ENCODE measurements at regions not wholly inside any gene's neighbourhood (a gene's known extent, or its start where the extent isn't known, plus 50 kb on each side); places are given as distances from the start of the nearest gene placed in this dataset.
"Not testable (repeated sequence)": the region's sequence is repeated elsewhere in the genome, so short reads cannot be mapped to it uniquely, and the experiment has no call there.

DNA sequence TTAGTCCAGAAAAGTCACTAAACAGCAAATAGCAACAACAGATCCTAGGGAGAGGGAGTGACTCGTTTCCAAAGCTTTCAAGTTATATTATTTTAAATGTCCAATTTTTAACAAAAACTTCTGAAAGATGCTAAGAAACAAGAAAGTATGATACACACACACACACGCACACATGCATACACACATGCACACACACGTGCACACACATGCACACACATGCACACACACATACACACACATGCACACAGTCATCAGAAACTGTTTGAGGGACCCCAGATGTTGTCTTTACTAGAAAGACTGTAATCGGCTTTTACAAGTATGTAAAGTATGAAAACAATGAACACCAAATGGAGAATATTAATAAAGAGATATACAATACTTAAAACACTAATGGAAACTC lies 825.4 kb downstream of the UQCRFS1 start:
- ChIA-PET POLR2A (no interaction called here), CTCF (no interaction called here)

GRCh38 chr19:28386470-28386869 lies 826.5 kb downstream of the UQCRFS1 start:
- POLR2A ChIA-PET: no interaction called here
- CTCF ChIA-PET: no interaction called here

GRCh38 chr19:28386066-28386465 lies 826.9 kb downstream of the UQCRFS1 start:
- ChIA-PET POLR2A (no interaction called here), CTCF (no interaction called here)

DNA sequence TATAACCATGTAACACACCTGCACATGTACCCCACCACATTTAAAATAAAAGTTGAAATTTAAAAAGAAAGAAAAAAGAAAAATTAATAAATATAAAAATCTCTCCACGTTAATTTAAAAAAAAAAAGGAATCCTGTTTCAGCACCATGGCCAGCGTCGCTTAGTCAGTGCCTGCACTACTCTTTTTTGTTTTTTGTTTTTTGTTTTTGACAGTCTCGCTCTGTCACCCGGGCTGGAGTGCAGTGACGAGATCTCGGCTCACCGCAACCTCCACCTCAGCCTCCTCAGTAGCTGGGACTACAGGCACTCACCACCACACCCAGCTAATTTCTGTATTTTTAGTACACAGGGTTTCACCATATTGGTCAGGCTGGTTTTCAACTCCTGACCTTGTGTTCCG lies 835.9 kb downstream of the UQCRFS1 start:
- ChIA-PET POLR2A (no interaction called here), CTCF (no interaction called here)

DNA sequence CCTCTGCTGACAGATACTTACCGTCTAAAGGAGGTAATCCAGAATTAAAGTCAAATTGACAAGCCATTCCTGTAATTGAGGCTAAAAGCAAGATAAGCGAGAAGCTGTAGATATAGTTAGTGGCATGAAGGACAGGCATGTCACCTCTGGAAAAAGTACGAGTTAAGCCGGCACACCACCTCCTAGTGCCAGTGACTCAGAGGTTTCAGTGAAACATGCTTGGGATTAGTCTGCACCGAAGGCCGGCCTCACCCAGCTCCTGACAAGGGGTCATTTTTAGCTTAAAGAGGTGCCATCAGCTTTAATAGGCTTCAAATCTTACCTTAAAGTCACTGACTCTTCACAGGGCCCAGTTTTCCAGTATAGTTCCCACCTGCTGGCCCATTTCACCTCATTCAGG lies 838.0 kb downstream of the UQCRFS1 start:
- POLR2A ChIA-PET: no interaction called here
- CTCF ChIA-PET: interaction anchor here (0.5 kb wide), 1 partner anchor 50 kb away, joined by 5 read pairs; no protein-coding TSS in a partner anchor

- ChIA-PET POLR2A (no interaction called here), CTCF (no interaction called here)
Observed at GRCh38 chr19:28372576-28373247, 840.2 kb downstream of the UQCRFS1 start.

DNA sequence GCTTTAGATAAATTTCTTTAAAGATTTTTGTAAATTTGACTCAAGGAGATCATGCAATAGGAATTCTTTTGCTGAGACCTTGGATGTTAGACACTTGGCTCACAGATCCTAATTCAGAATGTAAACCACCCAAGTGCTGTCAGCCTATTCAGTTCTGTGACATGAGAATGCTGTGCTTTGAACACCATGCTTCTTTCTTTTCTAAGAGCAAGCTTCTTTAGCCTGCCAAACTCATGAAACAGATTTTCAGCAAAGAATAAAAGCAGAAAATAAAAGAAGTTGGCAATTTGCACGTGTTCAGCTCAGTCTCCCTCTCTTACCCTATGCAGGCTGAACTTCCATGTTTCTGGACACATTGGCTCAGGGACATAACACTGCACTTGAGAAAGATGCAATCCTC lies 845.8 kb downstream of the UQCRFS1 start:
- ChIA-PET POLR2A (no interaction called here), CTCF (no interaction called here)

GRCh38 chr19:28363254-28363653 lies 849.7 kb downstream of the UQCRFS1 start:
- POLR2A ChIA-PET: no interaction called here
- CTCF ChIA-PET: no interaction called here

DNA sequence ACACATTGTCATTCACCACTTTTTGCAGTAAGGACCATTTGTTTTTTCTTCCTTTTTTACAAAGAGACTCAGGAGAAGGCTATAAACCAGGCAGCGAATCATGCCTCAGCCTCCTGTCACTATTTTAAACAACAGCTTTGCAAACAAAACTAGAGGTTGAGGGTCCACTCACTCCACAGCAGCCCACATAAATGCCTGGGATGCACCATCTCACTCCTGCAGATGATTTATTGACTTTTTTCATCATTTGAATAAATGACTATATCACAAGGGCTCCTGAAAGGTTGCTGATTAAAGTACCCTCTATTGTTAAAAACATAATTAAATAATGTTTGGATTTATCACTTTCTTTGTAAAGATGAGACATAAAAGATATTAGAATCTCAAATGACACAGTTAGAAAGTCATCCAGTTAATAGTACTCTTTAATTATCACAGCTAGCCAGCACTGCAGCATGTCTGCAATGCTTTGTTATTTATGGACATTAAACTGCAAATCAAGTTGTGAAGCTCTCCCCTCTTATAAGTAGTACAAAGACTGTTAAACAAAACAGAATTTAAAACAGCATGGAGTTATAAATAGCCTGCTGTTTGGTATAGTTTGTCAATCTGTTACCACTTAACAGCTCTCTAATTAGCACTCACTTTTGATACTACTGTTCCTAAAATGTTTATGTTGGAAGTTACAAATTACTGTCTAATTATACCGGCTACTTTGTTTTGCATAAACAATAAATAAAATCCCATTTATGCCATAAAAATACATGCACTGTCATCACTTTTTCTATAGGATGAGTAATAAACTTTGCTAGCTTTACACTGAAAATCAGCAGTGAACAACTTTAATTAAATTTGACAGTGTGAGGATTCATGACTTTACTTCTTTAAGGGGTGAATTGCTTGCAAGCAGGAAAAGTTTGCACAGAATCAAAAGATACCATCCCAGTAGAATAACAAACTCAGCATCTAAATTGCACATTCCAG lies 853.2 kb downstream of the UQCRFS1 start:
- ChIA-PET CTCF (no interaction called here), POLR2A (no interaction called here)

- CTCF ChIA-PET: no interaction called here
- POLR2A ChIA-PET: no interaction called here
Observed at GRCh38 chr19:28358633-28359032, 854.3 kb downstream of the UQCRFS1 start.

- ChIA-PET POLR2A (no interaction called here), CTCF (no interaction called here)
Observed at GRCh38 chr19:28351761-28352160, 861.2 kb downstream of the UQCRFS1 start.

DNA sequence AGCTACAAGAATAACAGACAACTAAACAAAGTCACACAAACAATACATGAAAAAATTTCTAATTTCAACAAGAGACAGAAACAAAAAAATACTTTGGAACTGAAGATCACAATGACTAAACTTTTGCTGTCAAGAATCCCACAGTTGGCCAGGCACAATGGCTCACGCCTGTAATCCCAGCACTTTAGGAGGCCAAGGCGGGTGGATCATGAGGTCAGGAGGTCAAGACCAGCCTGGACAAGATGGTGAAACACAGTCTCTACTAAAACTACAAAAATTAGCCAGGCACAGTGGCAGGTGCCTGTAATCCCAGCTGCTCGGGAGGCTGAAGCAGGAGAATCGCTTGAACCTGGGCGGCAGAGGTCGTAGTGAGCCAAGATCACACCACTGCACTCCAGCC lies 861.6 kb downstream of the UQCRFS1 start:
- CTCF ChIA-PET, POLR2A ChIA-PET: not testable (repeated sequence)

- POLR2A ChIA-PET: no interaction called here
Observed at GRCh38 chr19:28350673-28351072, 862.3 kb downstream of the UQCRFS1 start.

DNA sequence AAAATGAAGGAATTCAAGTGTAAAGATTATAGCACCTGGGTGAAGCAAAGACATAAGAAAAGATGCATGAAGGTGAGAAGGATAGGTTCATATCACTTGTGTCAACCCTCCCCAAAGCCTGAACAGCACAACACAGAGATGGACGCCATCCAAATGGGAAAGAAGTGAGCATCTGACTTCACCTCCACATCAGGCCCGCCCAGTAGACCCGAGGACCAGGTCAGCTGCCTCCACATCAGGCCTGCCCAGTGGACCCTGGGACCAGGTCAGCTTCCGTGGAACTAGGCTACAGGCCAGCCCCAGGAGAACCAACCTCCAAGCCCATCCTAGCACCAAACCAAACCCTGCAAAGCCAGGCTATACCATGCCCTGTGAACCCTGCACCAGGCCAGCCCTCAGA lies 862.9 kb downstream of the UQCRFS1 start:
- ChIA-PET CTCF (no interaction called here), POLR2A (no interaction called here)

More at GRCh38 chr19:28350673-28351072, 862.3 kb downstream of the UQCRFS1 start:
- CTCF ChIA-PET: no interaction called here

GRCh38 chr19:28349604-28350003 lies 863.3 kb downstream of the UQCRFS1 start:
- ChIA-PET POLR2A (no interaction called here), CTCF (no interaction called here)

DNA sequence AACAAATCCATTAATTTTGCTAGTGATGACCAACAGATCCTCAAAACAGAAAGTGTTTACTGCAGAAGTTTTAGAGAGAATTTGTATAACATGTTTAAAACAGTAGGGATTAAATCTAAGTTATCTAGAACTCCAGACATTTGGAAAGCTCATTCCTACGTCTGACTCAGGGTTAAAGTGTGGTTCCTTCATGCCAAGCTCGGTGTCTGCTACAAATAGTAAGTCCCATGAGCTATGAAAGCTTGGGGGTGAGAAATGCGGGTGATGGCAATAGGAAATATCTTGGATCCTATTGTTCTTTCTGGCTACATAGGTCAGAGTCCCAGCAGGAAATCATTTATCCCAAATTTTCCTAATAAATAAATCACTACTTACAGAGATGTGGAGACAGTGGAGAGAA lies 867.1 kb downstream of the UQCRFS1 start:
- CTCF ChIA-PET: no interaction called here
- POLR2A ChIA-PET: no interaction called here

GRCh38 chr19:28341810-28342350 lies 871.1 kb downstream of the UQCRFS1 start:
- CTCF ChIA-PET: no interaction called here
- POLR2A ChIA-PET: no interaction called here

GRCh38 chr19:28334419-28334818 lies 878.5 kb downstream of the UQCRFS1 start:
- POLR2A ChIA-PET: no interaction called here

DNA sequence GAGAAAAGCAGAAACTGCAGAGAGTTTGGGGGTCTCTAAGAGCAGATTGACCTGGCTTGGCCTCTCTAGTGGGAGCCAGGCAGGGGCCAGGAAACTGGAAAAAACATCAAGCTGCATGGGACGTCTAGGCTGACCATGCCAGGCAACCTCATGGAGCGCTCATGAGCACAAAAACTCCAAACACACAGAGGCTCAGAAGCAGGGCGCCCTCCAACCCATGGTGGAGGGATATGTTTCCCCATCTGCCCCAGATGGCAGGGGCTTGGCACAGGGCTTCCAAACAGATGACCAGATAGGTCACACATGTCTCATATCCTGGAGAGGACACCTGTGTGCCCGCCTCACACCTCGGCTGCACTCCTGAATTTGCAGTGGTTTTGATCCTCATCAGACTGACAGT lies 879.0 kb downstream of the UQCRFS1 start:
- ChIA-PET CTCF (no interaction called here), POLR2A (no interaction called here)

More at GRCh38 chr19:28334419-28334818, 878.5 kb downstream of the UQCRFS1 start:
- CTCF ChIA-PET: no interaction called here

GRCh38 chr19:28332886-28333285 lies 880.1 kb downstream of the UQCRFS1 start:
- ChIA-PET CTCF (no interaction called here), POLR2A (no interaction called here)

GRCh38 chr19:28332351-28332750 lies 880.6 kb downstream of the UQCRFS1 start:
- ChIA-PET CTCF (no interaction called here), POLR2A (no interaction called here)

Measured in activated CD8-positive, alpha-beta memory T cell treated with anti-CD3 and anti-CD28 coated beads for 36 hours (primary cell).